ENCODE measurements at regions not wholly inside any gene's neighbourhood (a gene's known extent, or its start where the extent isn't known, plus 50 kb on each side); places are given as distances from the start of the nearest gene placed in this dataset.
"Not testable (repeated sequence)": the region's sequence is repeated elsewhere in the genome, so short reads cannot be mapped to it uniquely, and the experiment has no call there.

GRCh38 chr7:29677254-29677653 is 113.6 kb downstream of the PRR15 start:
- H3K4me3 ChIP-seq (ENCODE audit: control insufficient read depth, low read depth, low read length); DNase-seq (ENCODE audit: low read depth): not testable (repeated sequence)

DNA sequence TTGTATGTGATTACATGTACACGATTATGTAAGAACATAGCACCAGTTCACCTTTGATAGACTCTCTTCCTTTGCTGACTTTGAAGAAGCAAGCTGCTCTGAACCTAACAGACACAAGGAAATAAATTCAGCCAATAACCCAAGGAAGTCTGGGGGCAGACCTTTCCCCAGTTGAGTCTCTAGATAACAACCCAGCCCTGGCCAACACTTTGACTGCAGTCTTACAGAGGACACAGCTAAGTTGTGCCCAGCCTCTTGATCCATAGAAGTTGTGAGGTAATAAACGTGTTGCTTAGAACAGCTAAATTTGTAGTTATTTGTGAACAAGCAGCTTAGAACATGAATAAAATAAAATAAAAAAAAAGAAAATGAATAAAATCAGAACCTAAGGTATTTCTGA is 116.3 kb downstream of the PRR15 start:
- DNase-seq (ENCODE audit: low read depth); H3K4me3 ChIP-seq (ENCODE audit: control insufficient read depth, low read depth, low read length): not testable (repeated sequence)

DNA sequence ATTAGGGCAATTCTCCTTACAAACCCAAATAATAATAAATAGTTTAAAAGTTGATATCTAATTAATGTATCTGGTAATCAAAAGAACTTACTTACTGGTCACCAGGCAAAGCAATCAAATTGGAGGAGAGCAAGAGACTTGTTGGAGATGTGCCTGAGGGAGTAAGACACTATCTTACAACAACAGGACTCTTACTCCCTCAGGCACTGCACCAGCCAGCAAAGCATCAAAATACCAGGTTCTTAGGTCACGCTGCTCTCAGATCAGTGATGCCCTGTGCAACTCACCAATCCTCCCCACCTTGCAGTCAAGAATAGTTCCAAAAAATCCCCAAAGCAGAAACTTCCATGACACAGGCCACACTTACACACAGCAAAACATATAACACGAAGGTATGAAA is 117.0 kb downstream of the PRR15 start:
- DNase-seq (ENCODE audit: low read depth); H3K4me3 ChIP-seq (ENCODE audit: control insufficient read depth, low read depth, low read length): not testable (repeated sequence)

DNA sequence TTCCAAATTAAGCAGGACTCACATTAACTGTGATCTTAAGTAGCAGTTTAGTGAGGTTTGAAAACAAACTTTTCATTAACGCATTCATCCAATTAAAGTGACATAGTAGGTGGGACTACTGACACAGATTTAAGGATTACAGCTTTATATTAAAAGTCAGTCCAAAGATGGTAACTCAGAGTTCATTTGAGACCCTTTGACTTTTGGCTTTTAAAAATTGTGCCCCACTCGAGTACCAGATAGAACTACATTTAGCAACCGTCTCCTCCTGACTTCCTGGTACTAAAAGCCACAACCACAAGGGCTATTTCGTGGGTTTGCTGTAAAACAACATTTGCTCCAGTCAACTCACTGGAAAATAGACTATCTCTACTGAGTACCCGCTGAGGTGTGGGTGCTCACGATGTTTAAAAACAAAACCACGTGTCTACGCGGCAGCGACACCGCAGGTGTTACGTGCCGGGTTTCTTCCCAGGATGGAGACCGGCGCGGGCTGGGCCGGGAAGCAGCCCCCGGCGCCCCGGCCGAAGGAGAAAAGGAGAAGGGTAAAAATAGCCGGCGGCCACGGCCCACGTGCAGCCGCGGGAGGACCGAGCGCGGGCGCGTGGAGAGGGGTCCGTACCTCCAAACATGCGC is 120.6 kb downstream of the PRR15 start:
- peak overlapping the region; percentile 59 for H3K4me3 ChIP-seq (ENCODE audit: control insufficient read depth, low read depth, low read length)
- DNase-seq (ENCODE audit: low read depth): not testable (repeated sequence)

DNA sequence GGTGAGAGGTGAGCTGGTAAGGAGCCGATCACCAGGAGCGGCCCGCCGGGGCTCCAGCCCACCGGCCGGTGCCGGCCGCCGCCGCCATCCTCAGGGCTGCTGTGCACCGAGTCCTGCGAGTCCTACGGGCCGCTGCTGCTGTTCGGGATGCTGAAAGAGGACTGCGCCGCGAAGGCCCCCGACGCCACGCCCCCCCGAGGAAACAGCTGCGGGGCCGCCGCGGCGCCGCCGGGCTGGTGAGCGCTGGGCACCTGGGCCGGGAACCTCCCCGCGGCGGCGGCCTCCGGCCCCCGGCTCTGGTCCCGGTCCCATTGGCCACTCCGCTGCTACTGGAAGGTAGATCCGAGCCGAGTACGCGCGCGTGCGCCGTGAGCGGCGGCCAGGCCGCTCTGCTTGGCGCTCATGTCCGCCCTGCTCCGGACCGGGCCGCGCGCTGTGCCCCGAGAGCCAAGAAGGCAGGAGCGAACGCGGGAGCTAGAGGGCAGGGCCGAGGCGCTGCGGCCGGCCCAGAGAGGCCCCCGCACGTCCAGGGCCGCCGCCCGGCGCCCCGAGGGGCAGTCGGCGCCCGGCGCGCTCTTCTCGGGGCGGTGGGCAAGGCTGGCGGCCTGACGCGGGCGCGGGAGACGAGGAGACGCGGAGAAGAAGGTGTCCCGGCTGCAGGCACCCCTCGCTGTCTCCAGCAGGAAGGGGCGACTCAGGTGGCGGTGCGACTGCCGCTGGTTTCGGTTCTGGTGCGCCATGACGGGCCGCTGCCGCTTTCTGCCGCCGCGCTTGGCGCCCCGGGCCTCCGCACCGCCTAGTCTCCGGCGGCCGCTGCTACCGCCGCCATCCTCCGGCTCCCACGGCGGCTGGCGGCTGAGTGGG is 121.3 kb upstream of the WIPF3 start:
- DNase-seq (ENCODE audit: low read depth): peak; percentile 14
- peak overlapping the region; percentile 59 for H3K4me3 ChIP-seq (ENCODE audit: control insufficient read depth, low read depth, low read length)
- TF ChIP-seq, protein P1, sequence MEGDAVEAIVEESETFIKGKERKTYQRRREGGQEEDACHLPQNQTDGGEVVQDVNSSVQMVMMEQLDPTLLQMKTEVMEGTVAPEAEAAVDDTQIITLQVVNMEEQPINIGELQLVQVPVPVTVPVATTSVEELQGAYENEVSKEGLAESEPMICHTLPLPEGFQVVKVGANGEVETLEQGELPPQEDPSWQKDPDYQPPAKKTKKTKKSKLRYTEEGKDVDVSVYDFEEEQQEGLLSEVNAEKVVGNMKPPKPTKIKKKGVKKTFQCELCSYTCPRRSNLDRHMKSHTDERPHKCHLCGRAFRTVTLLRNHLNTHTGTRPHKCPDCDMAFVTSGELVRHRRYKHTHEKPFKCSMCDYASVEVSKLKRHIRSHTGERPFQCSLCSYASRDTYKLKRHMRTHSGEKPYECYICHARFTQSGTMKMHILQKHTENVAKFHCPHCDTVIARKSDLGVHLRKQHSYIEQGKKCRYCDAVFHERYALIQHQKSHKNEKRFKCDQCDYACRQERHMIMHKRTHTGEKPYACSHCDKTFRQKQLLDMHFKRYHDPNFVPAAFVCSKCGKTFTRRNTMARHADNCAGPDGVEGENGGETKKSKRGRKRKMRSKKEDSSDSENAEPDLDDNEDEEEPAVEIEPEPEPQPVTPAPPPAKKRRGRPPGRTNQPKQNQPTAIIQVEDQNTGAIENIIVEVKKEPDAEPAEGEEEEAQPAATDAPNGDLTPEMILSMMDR (IDR thresholded peaks at IDR 0.05; ENCODE audit: control insufficient read depth, insufficient read depth, low read depth, low read length, missing control alignments): no peak

GRCh38 chr7:29685651-29686271 is 120.5 kb upstream of the WIPF3 start:
- not testable (repeated sequence) for DNase-seq (ENCODE audit: low read depth)
- H3K4me3 ChIP-seq (ENCODE audit: control insufficient read depth, low read depth, low read length): peak overlapping the region; percentile 59

- H3K4me3 ChIP-seq (ENCODE audit: control insufficient read depth, low read depth, low read length); DNase-seq (ENCODE audit: low read depth): not testable (repeated sequence)
Measured at GRCh38 chr7:29690510-29690909, 115.8 kb upstream of the WIPF3 start.

DNA sequence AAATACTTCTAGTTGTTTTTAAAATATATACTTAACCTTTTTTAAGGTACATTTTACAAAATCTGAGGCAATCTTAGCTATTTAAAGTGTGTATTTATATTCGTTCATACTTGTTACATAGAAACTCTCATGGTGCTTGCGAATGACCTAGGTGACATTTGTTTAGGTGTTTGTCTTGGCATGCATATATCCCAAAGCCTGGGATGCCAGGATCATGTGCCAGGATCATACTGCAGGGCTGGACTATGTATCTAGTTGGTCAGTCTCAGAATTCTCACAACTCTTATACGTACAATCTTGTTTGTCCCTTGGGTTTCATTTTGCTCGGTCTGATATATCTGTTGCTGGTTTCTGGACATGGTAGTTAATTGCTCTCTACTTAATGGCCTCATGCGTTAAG is 109.9 kb upstream of the WIPF3 start:
- H3K4me3 ChIP-seq (ENCODE audit: control insufficient read depth, low read depth, low read length); DNase-seq (ENCODE audit: low read depth): not testable (repeated sequence)

GRCh38 chr7:29699723-29700122 is 106.6 kb upstream of the WIPF3 start:
- DNase-seq (ENCODE audit: low read depth); H3K4me3 ChIP-seq (ENCODE audit: control insufficient read depth, low read depth, low read length): not testable (repeated sequence)

- not testable (repeated sequence) for H3K4me3 ChIP-seq (ENCODE audit: control insufficient read depth, low read depth, low read length); DNase-seq (ENCODE audit: low read depth)
Measured at GRCh38 chr7:29701540-29701939, 104.8 kb upstream of the WIPF3 start.

DNA sequence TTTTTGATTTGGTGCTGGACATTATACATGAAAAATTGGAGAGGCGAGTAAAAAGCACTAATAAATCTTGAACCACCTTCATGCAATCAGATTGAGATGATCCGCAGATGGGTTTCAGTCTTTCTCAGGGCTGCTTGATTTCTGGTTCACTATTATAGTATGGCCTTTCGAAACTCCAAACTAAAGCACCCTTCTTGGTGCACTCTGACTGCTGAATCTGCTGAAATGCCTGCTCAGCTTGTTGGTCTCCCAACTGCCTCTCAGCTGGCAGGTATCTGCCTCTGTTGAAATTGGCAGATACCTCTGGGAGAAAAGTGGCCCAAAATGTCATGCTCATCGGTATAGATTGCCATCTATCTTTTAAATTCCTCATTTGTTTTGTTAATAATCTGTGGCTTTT is 102.5 kb upstream of the WIPF3 start:
- not testable (repeated sequence) for H3K4me3 ChIP-seq (ENCODE audit: control insufficient read depth, low read depth, low read length); DNase-seq (ENCODE audit: low read depth)

DNA sequence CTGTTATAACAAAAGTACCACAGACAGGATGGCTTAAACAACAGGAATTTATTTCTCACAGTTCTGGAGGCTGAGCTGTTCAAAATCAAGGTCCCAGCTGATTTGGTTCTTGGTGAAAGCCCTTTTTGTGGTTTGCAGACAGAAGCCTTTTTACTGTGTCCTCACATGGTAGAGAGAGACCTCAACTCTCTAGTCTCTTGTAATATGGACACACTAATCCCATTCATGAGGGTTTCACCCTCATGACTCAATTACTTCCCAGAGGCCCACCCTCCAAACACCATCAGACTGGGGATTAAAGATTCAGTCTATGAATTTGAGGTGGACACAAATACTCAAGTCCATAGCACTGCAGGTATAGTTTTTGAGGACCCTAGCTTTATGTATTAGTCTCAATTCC is 97.3 kb upstream of the WIPF3 start:
- not testable (repeated sequence) for H3K4me3 ChIP-seq (ENCODE audit: control insufficient read depth, low read depth, low read length); DNase-seq (ENCODE audit: low read depth)

GRCh38 chr7:29723127-29723526 is 83.2 kb upstream of the WIPF3 start:
- peak; percentile 70 for DNase-seq (ENCODE audit: low read depth)
- H3K4me3 ChIP-seq (ENCODE audit: control insufficient read depth, low read depth, low read length): not testable (repeated sequence)

Data from AG09309 (cell line).